H9 (cell line): ENCODE measurements at regions not wholly inside any gene's neighbourhood (a gene's known extent, or its start where the extent isn't known, plus 50 kb on each side); places are given as distances from the start of the nearest gene placed in this dataset.

ENCODE experiments used
- DNase-seq: peaks from one replicate; pipeline ENCODE4 v3.0.0-alpha.2; 2017
- H2AFZ ChIP-seq: one replicate; pipeline ENCODE4 v1.6.1; 2013; ENCODE audit warnings: mild to moderate bottlenecking, low read length, control low read depth, moderate library complexity
- H2AK5ac ChIP-seq: 2 replicates; pipeline ENCODE4 v1.6.1; 2013; ENCODE audit warnings: low read length, control low read depth, mixed read lengths; ENCODE audit not compliant: insufficient read length
- H2BK120ac ChIP-seq: one replicate; pipeline ENCODE4 v1.6.1; 2013; ENCODE audit warnings: low read depth, mild to moderate bottlenecking, low read length, control low read depth, inconsistent platforms; ENCODE audit not compliant: poor library complexity, severe bottlenecking
- H2BK12ac ChIP-seq: 2 replicates; pipeline ENCODE4 v1.6.1; 2013; ENCODE audit warnings: low read length, control low read depth, mixed read lengths, low read depth; ENCODE audit not compliant: insufficient read length
- H2BK15ac ChIP-seq: 2 replicates; pipeline ENCODE4 v1.6.1; 2013; ENCODE audit warnings: low read depth, low read length, control low read depth
- H2BK20ac ChIP-seq: one replicate; pipeline ENCODE4 v1.6.1; 2013; ENCODE audit warnings: low read depth, mild to moderate bottlenecking, low read length, control low read depth, inconsistent platforms; ENCODE audit not compliant: poor library complexity, severe bottlenecking
- H2BK5ac ChIP-seq: 2 replicates; pipeline ENCODE4 v1.6.1; 2013; ENCODE audit warnings: low read length, control low read depth, mixed read lengths; ENCODE audit not compliant: insufficient read length
- H3K14ac ChIP-seq: 2 replicates; pipeline ENCODE4 v1.6.1; 2013; ENCODE audit warnings: low read length, control low read depth; ENCODE audit not compliant: insufficient read depth
- H3K18ac ChIP-seq: 2 replicates; pipeline ENCODE4 v1.6.1; 2013; ENCODE audit warnings: low read depth, mild to moderate bottlenecking, mixed read lengths, low read length, control low read depth; ENCODE audit not compliant: insufficient read length
- H3K23ac ChIP-seq: 2 replicates; pipeline ENCODE4 v1.6.1; 2013; ENCODE audit warnings: low read length, control low read depth, mixed read lengths, low read depth; ENCODE audit not compliant: insufficient read length
- H3K23me2 ChIP-seq: 2 replicates; pipeline ENCODE4 v1.6.1; 2013; ENCODE audit warnings: low read depth, mild to moderate bottlenecking, mixed read lengths, low read length, control low read depth; ENCODE audit not compliant: insufficient read length, poor library complexity, severe bottlenecking
- H3K27ac ChIP-seq: 2 replicates; pipeline ENCODE4 v1.5.1; 2013; ENCODE audit warnings: low read length, control low read depth, mixed read lengths, low read depth; ENCODE audit not compliant: insufficient read length
- H3K27me3 ChIP-seq: 2 replicates; pipeline ENCODE4 v1.6.1; 2013; ENCODE audit warnings: low read length, control low read depth, inconsistent platforms; ENCODE audit not compliant: insufficient read depth
- H3K4ac ChIP-seq: 2 replicates; pipeline ENCODE4 v1.6.1; 2013; ENCODE audit warnings: low read depth, mild to moderate bottlenecking, control low read depth, inconsistent platforms, low read length, moderate library complexity
- H3K4me1 ChIP-seq: 2 replicates; pipeline ENCODE4 v1.6.1; 2013; ENCODE audit warnings: low read length, control low read depth, inconsistent platforms; ENCODE audit not compliant: insufficient read depth
- H3K4me2 ChIP-seq: 2 replicates; pipeline ENCODE4 v1.6.1; 2013; ENCODE audit warnings: low read length, control low read depth, mixed read lengths; ENCODE audit not compliant: insufficient read length, insufficient read depth
- H3K56ac ChIP-seq: 2 replicates; pipeline ENCODE4 v1.6.1; 2013; ENCODE audit warnings: low read depth, mild to moderate bottlenecking, mixed read lengths, low read length, control low read depth; ENCODE audit not compliant: insufficient read length
- H3K79me1 ChIP-seq: 2 replicates; pipeline ENCODE4 v1.6.1; 2013; ENCODE audit warnings: low read depth, mild to moderate bottlenecking, moderate library complexity, low read length, control low read depth, inconsistent platforms; ENCODE audit not compliant: insufficient read depth, poor library complexity, severe bottlenecking
- H3K79me2 ChIP-seq: 2 replicates; pipeline ENCODE4 v1.6.1; 2013; ENCODE audit warnings: low read length, control low read depth, inconsistent platforms; ENCODE audit not compliant: insufficient read depth
- H3K9ac ChIP-seq: 2 replicates; pipeline ENCODE4 v1.6.1; 2013; ENCODE audit warnings: low read length, control low read depth, mixed read lengths; ENCODE audit not compliant: insufficient read length; ENCODE audit errors: extremely low read depth
- H3K9me3 ChIP-seq: one replicate; pipeline ENCODE4 v1.6.1; 2013; ENCODE audit warnings: low read depth, low read length, inconsistent platforms; ENCODE audit not compliant: control insufficient read depth
- H3T11ph ChIP-seq: one replicate; pipeline ENCODE4 v1.6.1; 2013; ENCODE audit warnings: mild to moderate bottlenecking, low read length, control low read depth, inconsistent platforms
- H4K20me1 ChIP-seq: one replicate; pipeline ENCODE4 v1.6.1; 2013; ENCODE audit not compliant: control insufficient read depth, insufficient read length, insufficient read depth
- H4K5ac ChIP-seq: 2 replicates; pipeline ENCODE4 v1.6.1; 2013; ENCODE audit warnings: low read depth, mild to moderate bottlenecking, mixed read lengths, low read length, control low read depth; ENCODE audit not compliant: insufficient read length
- H4K8ac ChIP-seq: replicated peaks from 2 replicates; pipeline ENCODE4 v1.6.1; 2013; ENCODE audit warnings: low read length, control low read depth, mixed read lengths, low read depth; ENCODE audit not compliant: insufficient read length
- H4K91ac ChIP-seq: 2 replicates; pipeline ENCODE4 v1.6.1; 2013; ENCODE audit warnings: low read depth, mild to moderate bottlenecking, moderate library complexity, mixed read lengths, low read length, control low read depth; ENCODE audit not compliant: insufficient read length
- H3K27ac Mint-ChIP-seq, 3 experiments: 2 replicates in 2 of 3; 3 replicates in 1 of 3; pipeline ENCODE4 v1.8.0; 2020 to 2021; ENCODE audit warnings: mixed read lengths in 3 of 3, mild to moderate bottlenecking in 1 of 3, moderate library complexity in 1 of 3
- H3K27me3 Mint-ChIP-seq: 2 replicates; pipeline ENCODE4 v1.8.0; 2021; ENCODE audit warnings: low read depth, mild to moderate bottlenecking, moderate library complexity, mixed read lengths
- H3K36me3 Mint-ChIP-seq, 3 experiments: 2 replicates in 2 of 3; 3 replicates in 1 of 3; pipeline ENCODE4 v1.8.0; 2020 to 2021; ENCODE audit warnings: low read depth in 3 of 3, mixed read lengths in 3 of 3; ENCODE audit not compliant: insufficient read depth in 1 of 3
- H3K4me1 Mint-ChIP-seq, 2 experiments: 2 replicates each; pipeline ENCODE4 v1.8.0; 2020; ENCODE audit warnings: mixed read lengths in 2 of 2
- H3K4me3 Mint-ChIP-seq, 2 experiments: 2 replicates in 1 of 2; 3 replicates in 1 of 2; pipeline ENCODE4 v1.8.0; 2020 to 2021; ENCODE audit warnings: mild to moderate bottlenecking in 2 of 2, mixed read lengths in 2 of 2, moderate library complexity in 1 of 2
- H3K9me3 Mint-ChIP-seq, 2 experiments: 2 replicates in 1 of 2; 3 replicates in 1 of 2; pipeline ENCODE4 v1.8.0; 2020; ENCODE audit warnings: mild to moderate bottlenecking in 2 of 2, mixed read lengths in 2 of 2, moderate library complexity in 1 of 2
- CTCF ChIP-seq: fragments of 200-600 bp; sonication (generic); conservative IDR thresholded peaks from 3 replicates; pipeline ENCODE4 v1.8.0; 2021; ENCODE audit warnings: antibody characterized with exemption, mild to moderate bottlenecking
- WGBS: extraction: QIAGEN DNeasy Blood & Tissue Kit; methylation state at CpG from one replicate; pipeline ENCODE4 v1.1.7; 2013; ENCODE audit warnings: missing lambda C conversion rate, low lambda C conversion rate, mixed read lengths; ENCODE audit not compliant: insufficient read length; ENCODE audit errors: extremely low coverage; 5-methylcytosine and 5-hydroxymethylcytosine counted together

- no peak overlapping the region for H3K9ac ChIP-seq
- H3K56ac ChIP-seq: no peak overlapping the region
- no peak overlapping the region for H2BK5ac ChIP-seq
- no peak overlapping the region for H3K4ac ChIP-seq
- H2BK15ac ChIP-seq: no peak overlapping the region
- no peak overlapping the region for H4K5ac ChIP-seq
- no peak overlapping the region for H4K8ac ChIP-seq
- no peak for TF ChIP-seq CTCF
- no peak overlapping the region for H3K14ac ChIP-seq
- H3K4me2 ChIP-seq: no peak overlapping the region
- no peak overlapping the region for H3K18ac ChIP-seq
- H3K27ac ChIP-seq: no peak overlapping the region
- no peak for DNase-seq
- no peak overlapping the region for H3K27ac Mint-ChIP-seq
- H3K4me3 Mint-ChIP-seq: no peak overlapping the region
- H2BK12ac ChIP-seq: no peak overlapping the region
- no peaks in the 10 kb centered on the region for H3K9me3 Mint-ChIP-seq
- no peak overlapping the region for H3K23ac ChIP-seq
- no peak overlapping the region for H3T11ph ChIP-seq
- no peak overlapping the region for H2BK120ac ChIP-seq
- H3K9me3 ChIP-seq: no peaks in the 10 kb centered on the region
- H3K36me3 Mint-ChIP-seq: no peaks in the 10 kb centered on the region
- H3K27me3 Mint-ChIP-seq: no peaks in the 10 kb centered on the region
- H4K20me1 ChIP-seq: no peaks in the 10 kb centered on the region
- no peaks in the 10 kb centered on the region for H3K79me2 ChIP-seq
- no peak overlapping the region for H2AK5ac ChIP-seq
- H2BK20ac ChIP-seq: no peak overlapping the region
- no peaks in the 10 kb centered on the region; the same call in 1 of the 2 replicates for H3K4me1 ChIP-seq
- H2AFZ ChIP-seq: no peak overlapping the region
- H3K79me1 ChIP-seq: no peaks in the 10 kb centered on the region
- H3K23me2 ChIP-seq: no peaks in the 10 kb centered on the region
- no peak overlapping the region for H4K91ac ChIP-seq
- peaks cover 3 to 4% of the 10 kb centered on the region in 2 experiments; a peak in 2 of 4 replicates for H3K4me1 Mint-ChIP-seq
- WGBS: no CpG with 5 or more reads among the region's 3 CpGs
- no peaks in the 10 kb centered on the region for H3K27me3 ChIP-seq
Measured at GRCh38 chr12:20134652-20135051, 233.7 kb upstream of the PDE3A start.
